ENCODE measurements at regions not wholly inside any gene's neighbourhood (a gene's known extent, or its start where the extent isn't known, plus 50 kb on each side); places are given as distances from the start of the nearest gene placed in this dataset.

DNA sequence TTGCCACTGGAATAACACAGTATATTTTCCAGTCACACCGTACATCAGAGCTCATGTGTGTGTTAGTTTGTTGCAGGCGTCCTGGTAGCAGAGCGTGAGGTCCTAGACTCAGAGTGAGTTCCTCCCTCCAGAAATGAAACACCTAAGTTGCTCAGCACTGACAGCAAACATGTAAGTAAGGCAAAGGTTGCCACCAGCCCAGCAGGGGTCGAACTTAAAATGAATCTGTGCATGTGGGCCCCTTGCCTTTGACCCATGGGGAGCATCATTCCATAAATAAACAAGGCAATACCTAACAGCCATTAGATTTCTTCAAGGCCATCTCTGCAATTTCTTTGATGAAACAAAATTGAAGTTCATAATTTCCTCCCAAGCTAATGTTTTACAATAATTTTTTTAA, 125.3 kb upstream of the ERG start:
- Histone ChIP-seq H3K36me3 (ENCODE audit: insufficient read depth, low read length) (no peaks in the 10 kb centered on the region), H3K4me1 (ENCODE audit: insufficient read depth, low read length) (no peaks in the 10 kb centered on the region), H3K9me3 (ENCODE audit: control insufficient read depth in 1 of 2, insufficient read depth in 1 of 2, low read length in 2 of 2) (no peaks in the 10 kb centered on the region), H3K27me3 (ENCODE audit: control insufficient read depth in 1 of 2, insufficient read depth in 2 of 2, low read length in 2 of 2) (no peaks in the 10 kb centered on the region), H3K4me3 (ENCODE audit: low read length) (no peak overlapping the region), H3K27ac (ENCODE audit: low read depth in 1 of 2, low read length in 2 of 2) (no peak overlapping the region)
- TF ChIP-seq, protein P1, sequence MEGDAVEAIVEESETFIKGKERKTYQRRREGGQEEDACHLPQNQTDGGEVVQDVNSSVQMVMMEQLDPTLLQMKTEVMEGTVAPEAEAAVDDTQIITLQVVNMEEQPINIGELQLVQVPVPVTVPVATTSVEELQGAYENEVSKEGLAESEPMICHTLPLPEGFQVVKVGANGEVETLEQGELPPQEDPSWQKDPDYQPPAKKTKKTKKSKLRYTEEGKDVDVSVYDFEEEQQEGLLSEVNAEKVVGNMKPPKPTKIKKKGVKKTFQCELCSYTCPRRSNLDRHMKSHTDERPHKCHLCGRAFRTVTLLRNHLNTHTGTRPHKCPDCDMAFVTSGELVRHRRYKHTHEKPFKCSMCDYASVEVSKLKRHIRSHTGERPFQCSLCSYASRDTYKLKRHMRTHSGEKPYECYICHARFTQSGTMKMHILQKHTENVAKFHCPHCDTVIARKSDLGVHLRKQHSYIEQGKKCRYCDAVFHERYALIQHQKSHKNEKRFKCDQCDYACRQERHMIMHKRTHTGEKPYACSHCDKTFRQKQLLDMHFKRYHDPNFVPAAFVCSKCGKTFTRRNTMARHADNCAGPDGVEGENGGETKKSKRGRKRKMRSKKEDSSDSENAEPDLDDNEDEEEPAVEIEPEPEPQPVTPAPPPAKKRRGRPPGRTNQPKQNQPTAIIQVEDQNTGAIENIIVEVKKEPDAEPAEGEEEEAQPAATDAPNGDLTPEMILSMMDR (IDR thresholded peaks at IDR 0.05), result no peak
- CTCF ChIA-PET, result no interaction called here
- DNase-seq (no peak), ATAC-seq (ENCODE audit: poor library complexity) (no peak)
- intact Hi-C loops (cut with DNase I, micrococcal nuclease), result no loop called here
- no peak overlapping the region for H3K4me3 Mint-ChIP-seq
- no peaks in the 10 kb centered on the region for H3K4me1 Mint-ChIP-seq (ENCODE audit: low read depth)
- H3K36me3 Mint-ChIP-seq (ENCODE audit: low read depth), result no peaks in the 10 kb centered on the region
- POLR2A ChIA-PET, result no interaction called here
- H3K9me3 Mint-ChIP-seq, result no peaks in the 10 kb centered on the region
- H3K27me3 Mint-ChIP-seq, result peaks cover 6% of the 10 kb centered on the region
- H3K27ac Mint-ChIP-seq, result no peak overlapping the region

DNA sequence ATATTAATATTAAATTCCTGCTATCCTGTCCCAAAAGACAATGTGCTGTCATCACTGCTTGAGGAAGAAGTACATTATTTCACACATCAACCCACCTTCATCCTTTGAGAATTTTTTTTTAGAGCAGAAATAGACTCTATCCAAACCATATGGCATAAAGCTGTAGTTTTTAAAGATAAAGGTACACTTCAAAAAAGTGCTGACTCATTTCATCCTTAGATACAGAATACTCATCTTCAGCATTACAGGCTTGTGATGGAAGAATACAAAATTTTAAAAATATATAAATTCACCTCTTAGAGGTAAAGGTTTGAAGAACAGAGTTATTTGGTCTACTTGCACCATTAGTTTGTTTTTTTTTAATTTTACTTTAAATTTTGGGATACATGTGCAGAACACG, 126.7 kb upstream of the ERG start:
- ChIA-PET POLR2A (no interaction called here), CTCF (interaction anchor here (0.7 kb wide), 1 partner anchor 141 kb away, joined by 4 read pairs; no protein-coding TSS in a partner anchor)
- Mint-ChIP-seq H3K27me3 (peaks cover 11% of the 10 kb centered on the region), H3K36me3 (ENCODE audit: low read depth) (no peaks in the 10 kb centered on the region), H3K4me3 (no peak overlapping the region), H3K27ac (no peak overlapping the region), H3K4me1 (ENCODE audit: low read depth) (no peaks in the 10 kb centered on the region), H3K9me3 (peaks cover 5% of the 10 kb centered on the region)
- ATAC-seq (ENCODE audit: poor library complexity), result no peak
- Histone ChIP-seq H3K27ac (ENCODE audit: low read depth in 1 of 2, low read length in 2 of 2) (no peak overlapping the region), H3K9me3 (ENCODE audit: control insufficient read depth in 1 of 2, insufficient read depth in 1 of 2, low read length in 2 of 2) (peaks cover 0 to 7% of the 10 kb centered on the region in 2 experiments), H3K27me3 (ENCODE audit: control insufficient read depth in 1 of 2, insufficient read depth in 2 of 2, low read length in 2 of 2) (no peaks in the 10 kb centered on the region), H3K4me1 (ENCODE audit: insufficient read depth, low read length) (no peaks in the 10 kb centered on the region), H3K4me3 (ENCODE audit: low read length) (no peak overlapping the region), H3K36me3 (ENCODE audit: insufficient read depth, low read length) (no peaks in the 10 kb centered on the region)
- no peak for DNase-seq
- TF ChIP-seq, protein P1 (IDR thresholded peaks at IDR 0.05), result no peak
- intact Hi-C loops (cut with DNase I, micrococcal nuclease), result no loop called here

DNA sequence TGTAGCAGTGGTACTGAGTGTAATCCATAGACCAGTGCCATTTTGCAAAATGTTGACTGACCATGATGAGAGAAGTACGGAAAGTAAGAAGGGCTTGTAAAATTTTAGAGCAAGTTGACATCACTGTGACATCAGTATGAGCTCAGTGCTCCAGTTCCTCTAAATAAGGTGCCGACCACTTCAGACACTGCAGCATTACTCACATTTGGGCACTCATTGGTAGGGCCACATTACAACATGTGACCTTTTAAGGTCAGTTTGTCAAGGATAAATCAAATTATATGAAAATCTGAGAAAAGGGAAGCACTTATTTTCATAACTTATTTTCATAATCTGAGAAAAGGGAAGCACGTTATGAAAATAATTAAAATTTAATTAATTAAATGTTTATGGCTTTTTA, 128.0 kb upstream of the ERG start:
- Mint-ChIP-seq H3K4me3 (no peak overlapping the region), H3K9me3 (peaks cover 10% of the 10 kb centered on the region), H3K36me3 (ENCODE audit: low read depth) (no peaks in the 10 kb centered on the region), H3K27ac (no peak overlapping the region), H3K4me1 (ENCODE audit: low read depth) (no peaks in the 10 kb centered on the region), H3K27me3 (peaks cover 11% of the 10 kb centered on the region)
- Histone ChIP-seq H3K4me1 (ENCODE audit: insufficient read depth, low read length) (no peaks in the 10 kb centered on the region), H3K9me3 (ENCODE audit: control insufficient read depth in 1 of 2, insufficient read depth in 1 of 2, low read length in 2 of 2) (peaks cover 0 to 7% of the 10 kb centered on the region in 2 experiments), H3K27ac (ENCODE audit: low read depth in 1 of 2, low read length in 2 of 2) (no peak overlapping the region), H3K36me3 (ENCODE audit: insufficient read depth, low read length) (no peaks in the 10 kb centered on the region), H3K27me3 (ENCODE audit: control insufficient read depth in 1 of 2, insufficient read depth in 2 of 2, low read length in 2 of 2) (no peaks in the 10 kb centered on the region), H3K4me3 (ENCODE audit: low read length) (no peak overlapping the region)
- TF ChIP-seq, protein P1 (IDR thresholded peaks at IDR 0.05), result no peak
- DNase-seq, result no peak
- intact Hi-C loops (cut with DNase I, micrococcal nuclease), result no loop called here
- no peak for ATAC-seq (ENCODE audit: poor library complexity)
- POLR2A ChIA-PET, result no interaction called here
- CTCF ChIA-PET, result no interaction called here

Measured in CD4-positive, alpha-beta T cell (primary cell).